ENCODE measurements at regions not wholly inside any gene's neighbourhood (a gene's known extent, or its start where the extent isn't known, plus 50 kb on each side); places are given as distances from the start of the nearest gene placed in this dataset.
A peak's percentile ranks its signal among the peaks of the same experiment; 100 is the strongest.

DNA sequence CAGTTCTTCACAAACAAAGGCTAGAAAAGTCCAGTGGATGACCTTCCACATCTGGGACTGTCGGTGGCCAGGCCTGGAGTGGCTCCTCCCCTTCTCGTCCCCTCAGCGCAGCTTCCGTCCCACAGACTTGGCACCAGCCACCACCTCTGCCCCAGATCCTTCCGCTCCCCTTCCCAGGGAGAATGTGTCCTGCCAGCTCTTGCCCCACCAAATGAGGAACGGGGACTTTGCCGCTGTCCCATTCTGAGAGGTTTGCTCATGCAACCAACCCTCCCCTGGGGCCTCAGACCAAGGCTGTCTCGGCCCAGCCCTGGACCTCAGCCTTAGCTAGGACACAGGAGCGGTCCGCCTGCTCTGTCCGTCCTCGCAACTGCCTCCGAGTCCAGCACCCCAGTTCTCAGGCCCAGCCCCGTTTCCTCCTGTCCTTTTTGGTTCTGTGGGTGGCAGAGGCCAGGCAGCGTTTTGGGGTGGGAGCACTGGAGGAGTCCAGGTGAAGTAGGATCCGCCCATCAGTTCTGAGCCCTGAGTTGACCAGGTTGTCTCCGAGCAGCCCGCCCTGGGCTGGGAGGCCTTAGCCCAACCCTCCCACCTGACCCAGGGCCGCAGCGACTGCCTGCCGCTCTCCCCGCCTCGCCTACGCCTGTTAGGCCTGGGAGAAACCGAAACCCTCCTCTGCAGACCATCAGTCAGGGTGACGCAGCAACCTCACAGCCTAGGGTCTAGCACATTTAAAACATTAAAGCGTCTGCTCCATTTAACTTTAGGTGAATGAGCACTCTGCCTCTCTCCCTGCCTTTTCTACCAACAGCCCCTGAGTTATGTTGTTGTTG lies 284.3 kb downstream of the FOXO1 start:
- Histone ChIP-seq H3K4ac (ENCODE audit: low read depth, low read length) (peak overlapping the region; percentile 50), H3K27ac (ENCODE audit: low read depth, low read length) (no peak overlapping the region), H2AK5ac (ENCODE audit: low read length) (peak overlapping the region; percentile 97), H3K4me2 (ENCODE audit: low read length) (no peak overlapping the region), H2AFZ (ENCODE audit: insufficient read depth, low read length, poor library complexity) (peak overlapping the region; percentile 30), H3K27me3 (ENCODE audit: insufficient read depth, low read length) (no peaks in the 10 kb centered on the region), H3K79me2 (ENCODE audit: control insufficient read depth, insufficient read depth, low read length, poor library complexity) (peaks cover 9% of the 10 kb centered on the region), H3K9me3 (ENCODE audit: insufficient read depth, low read depth, low read length) (peaks cover 5% of the 10 kb centered on the region), H2BK5ac (ENCODE audit: low read depth, low read length, poor library complexity) (peak overlapping the region; percentile 72), H3K14ac (ENCODE audit: low read length) (peak overlapping the region; percentile 94), H3K18ac (ENCODE audit: low read length) (peak overlapping the region; percentile 69), H3K9ac (ENCODE audit: low read length) (no peak overlapping the region), H3K36me3 (ENCODE audit: control insufficient read depth in 1 of 2, insufficient read depth in 2 of 2, low read length in 2 of 2) (no peaks in the 10 kb centered on the region), H3K4me3 (ENCODE audit: low read depth, low read length) (no peak overlapping the region), H4K8ac (ENCODE audit: low read depth, low read length) (peak overlapping the region; percentile 72), H3K79me1 (ENCODE audit: low read length) (peaks cover 28% of the 10 kb centered on the region), H4K91ac (ENCODE audit: low read depth, low read length) (peak overlapping the region; percentile 93), H4K12ac (ENCODE audit: low read depth, low read length) (peak overlapping the region; percentile 74), H3K23ac (ENCODE audit: low read length) (no peak overlapping the region), H3K4me1 (ENCODE audit: control insufficient read depth in 1 of 2, insufficient read depth in 2 of 2, low read length in 2 of 2) (peaks cover 10 to 27% of the 10 kb centered on the region in 2 experiments), H2BK12ac (ENCODE audit: low read length) (peak overlapping the region; percentile 99), H2BK120ac (ENCODE audit: insufficient read depth, low read length, poor library complexity) (peak overlapping the region; percentile 91)
- no CpG with 5 or more reads among the region's 27 CpGs for WGBS (ENCODE audit: extremely low coverage, insufficient coverage, insufficient read length)
- no peak for DNase-seq

DNA sequence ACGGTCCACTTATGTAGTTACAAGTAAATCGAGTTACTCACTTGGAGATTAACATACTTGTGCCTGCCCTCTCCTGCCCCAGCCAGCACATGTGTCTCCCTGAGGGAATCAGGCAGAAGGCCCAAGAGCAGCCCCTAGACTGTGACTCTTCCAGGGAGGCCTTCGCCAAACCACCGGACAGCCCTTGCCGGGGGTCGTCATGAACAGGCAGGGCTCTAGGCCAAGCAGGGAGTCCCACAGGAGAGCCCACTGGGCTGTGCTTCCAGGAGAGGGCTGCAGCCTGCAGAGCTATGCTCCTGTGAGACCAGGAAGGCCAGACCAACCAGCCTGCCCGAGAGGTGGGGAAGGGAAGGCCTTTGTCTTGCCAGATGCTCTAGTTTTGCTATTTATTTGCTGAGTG lies 283.3 kb downstream of the FOXO1 start:
- no peak overlapping the region for H4K12ac ChIP-seq (ENCODE audit: low read depth, low read length)
- H3K14ac ChIP-seq (ENCODE audit: low read length): peak overlapping the region; percentile 25
- H3K79me1 ChIP-seq (ENCODE audit: low read length): peaks cover 28% of the 10 kb centered on the region
- H3K4ac ChIP-seq (ENCODE audit: low read depth, low read length): no peak overlapping the region
- H3K27ac ChIP-seq (ENCODE audit: low read depth, low read length): peak overlapping the region; percentile 18
- peak overlapping the region; percentile 52 for H4K91ac ChIP-seq (ENCODE audit: low read depth, low read length)
- no peak overlapping the region for H3K4me3 ChIP-seq (ENCODE audit: low read depth, low read length)
- H3K9me3 ChIP-seq (ENCODE audit: insufficient read depth, low read depth, low read length): peaks cover 2% of the 10 kb centered on the region
- peak overlapping the region; percentile 87 for H2BK12ac ChIP-seq (ENCODE audit: low read length)
- H3K18ac ChIP-seq (ENCODE audit: low read length): peak overlapping the region; percentile 6
- H2AFZ ChIP-seq (ENCODE audit: insufficient read depth, low read length, poor library complexity): no peak overlapping the region
- H2BK5ac ChIP-seq (ENCODE audit: low read depth, low read length, poor library complexity): peak overlapping the region; percentile 14
- H3K23ac ChIP-seq (ENCODE audit: low read length): no peak overlapping the region
- peak overlapping the region; percentile 55 for H4K8ac ChIP-seq (ENCODE audit: low read depth, low read length)
- H3K36me3 ChIP-seq (ENCODE audit: control insufficient read depth in 1 of 2, insufficient read depth in 2 of 2, low read length in 2 of 2): no peaks in the 10 kb centered on the region
- DNase-seq: no peak
- no peak overlapping the region for H3K9ac ChIP-seq (ENCODE audit: low read length)
- H3K4me2 ChIP-seq (ENCODE audit: low read length): no peak overlapping the region
- no CpG with 5 or more reads among the region's 7 CpGs for WGBS (ENCODE audit: extremely low coverage, insufficient coverage, insufficient read length)
- H3K27me3 ChIP-seq (ENCODE audit: insufficient read depth, low read length): no peaks in the 10 kb centered on the region
- peaks cover 10 to 27% of the 10 kb centered on the region in 2 experiments for H3K4me1 ChIP-seq (ENCODE audit: control insufficient read depth in 1 of 2, insufficient read depth in 2 of 2, low read length in 2 of 2)
- peak overlapping the region; percentile 12 for H2BK120ac ChIP-seq (ENCODE audit: insufficient read depth, low read length, poor library complexity)
- H3K79me2 ChIP-seq (ENCODE audit: control insufficient read depth, insufficient read depth, low read length, poor library complexity): peaks cover 9% of the 10 kb centered on the region
- H2AK5ac ChIP-seq (ENCODE audit: low read length): no peak overlapping the region

DNA sequence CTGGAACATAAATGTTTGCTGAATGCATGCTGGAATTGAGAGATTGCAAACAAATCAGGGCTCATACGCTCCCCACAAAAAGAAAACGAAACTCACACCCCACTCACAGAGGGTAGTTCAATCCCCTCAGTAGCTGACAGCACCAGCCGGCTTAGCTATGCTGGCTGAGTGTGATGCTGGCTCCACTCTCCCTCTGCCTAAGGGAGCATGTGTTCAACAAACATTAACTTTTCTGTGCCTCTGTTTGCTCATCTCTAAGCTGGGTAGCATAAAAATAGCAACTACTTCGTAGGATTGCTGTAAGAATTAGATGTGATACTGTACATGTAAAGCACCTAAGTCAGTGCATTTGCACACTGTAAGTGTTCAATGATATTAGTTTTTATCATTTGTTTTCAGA lies 282.6 kb downstream of the FOXO1 start:
- H2BK5ac ChIP-seq (ENCODE audit: low read depth, low read length, poor library complexity): peak overlapping the region; percentile 43
- H4K91ac ChIP-seq (ENCODE audit: low read depth, low read length): peak overlapping the region; percentile 60
- peak overlapping the region; percentile 57 for H3K14ac ChIP-seq (ENCODE audit: low read length)
- H2AFZ ChIP-seq (ENCODE audit: insufficient read depth, low read length, poor library complexity): no peak overlapping the region
- no peaks in the 10 kb centered on the region for H3K36me3 ChIP-seq (ENCODE audit: control insufficient read depth in 1 of 2, insufficient read depth in 2 of 2, low read length in 2 of 2)
- H3K79me1 ChIP-seq (ENCODE audit: low read length): peaks cover 28% of the 10 kb centered on the region
- H3K23ac ChIP-seq (ENCODE audit: low read length): no peak overlapping the region
- no peak overlapping the region for H3K4ac ChIP-seq (ENCODE audit: low read depth, low read length)
- H3K4me2 ChIP-seq (ENCODE audit: low read length): no peak overlapping the region
- peak overlapping the region; percentile 59 for H2BK120ac ChIP-seq (ENCODE audit: insufficient read depth, low read length, poor library complexity)
- no peak overlapping the region for H3K9ac ChIP-seq (ENCODE audit: low read length)
- H3K27ac ChIP-seq (ENCODE audit: low read depth, low read length): no peak overlapping the region
- H2AK5ac ChIP-seq (ENCODE audit: low read length): no peak overlapping the region
- no peak overlapping the region for H3K4me3 ChIP-seq (ENCODE audit: low read depth, low read length)
- H3K9me3 ChIP-seq (ENCODE audit: insufficient read depth, low read depth, low read length): no peaks in the 10 kb centered on the region
- H3K27me3 ChIP-seq (ENCODE audit: insufficient read depth, low read length): no peaks in the 10 kb centered on the region
- H2BK12ac ChIP-seq (ENCODE audit: low read length): no peak overlapping the region
- no peak overlapping the region for H3K18ac ChIP-seq (ENCODE audit: low read length)
- peaks cover 9% of the 10 kb centered on the region for H3K79me2 ChIP-seq (ENCODE audit: control insufficient read depth, insufficient read depth, low read length, poor library complexity)
- peaks cover 13 to 32% of the 10 kb centered on the region in 2 experiments for H3K4me1 ChIP-seq (ENCODE audit: control insufficient read depth in 1 of 2, insufficient read depth in 2 of 2, low read length in 2 of 2)
- no peak overlapping the region for H4K12ac ChIP-seq (ENCODE audit: low read depth, low read length)
- peak overlapping the region; percentile 39 for H4K8ac ChIP-seq (ENCODE audit: low read depth, low read length)
- no CpG with 5 or more reads among the region's 4 CpGs for WGBS (ENCODE audit: extremely low coverage, insufficient coverage, insufficient read length)
- DNase-seq: no peak

DNA sequence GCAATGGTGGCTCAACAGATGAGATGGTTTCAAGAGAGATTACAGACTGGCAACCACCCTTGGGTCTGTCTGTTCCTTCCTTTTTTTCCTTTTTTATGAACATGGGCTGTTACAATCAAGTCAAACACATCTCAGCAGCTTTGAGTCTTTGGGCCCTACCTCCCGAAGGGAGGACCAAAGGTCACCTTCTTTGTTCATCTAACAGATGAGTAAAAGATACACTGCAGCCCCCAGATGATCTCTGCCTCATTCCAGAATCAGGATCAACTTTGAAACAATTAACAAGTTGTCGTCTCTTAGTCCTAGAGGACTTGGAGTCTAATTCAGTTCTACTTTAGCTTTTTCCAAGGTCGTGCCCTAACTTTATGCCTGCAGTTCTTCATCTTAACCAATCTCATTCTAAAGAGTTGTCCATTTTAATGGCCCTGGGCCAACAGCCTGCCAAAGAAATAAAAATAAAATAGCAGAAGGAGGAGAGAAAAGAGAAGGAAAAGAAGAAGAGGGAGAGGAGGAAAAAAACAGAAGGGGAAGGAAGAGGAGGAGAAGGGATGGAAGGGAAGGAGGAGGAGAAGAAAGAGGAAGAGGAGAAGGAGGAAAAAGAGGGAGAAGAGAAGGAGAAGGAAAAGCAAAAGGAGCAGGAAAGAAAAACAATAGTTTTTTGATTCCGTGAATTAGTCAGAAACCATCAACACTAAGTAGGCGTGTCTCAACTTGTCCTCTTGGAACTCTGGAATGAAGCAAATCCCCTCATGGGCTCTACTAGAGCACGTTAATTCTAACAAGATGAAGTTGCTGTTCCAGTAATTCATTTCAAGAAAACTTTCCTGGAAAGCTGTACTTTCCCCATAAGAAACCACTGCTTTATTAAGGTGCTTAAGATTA lies 281.2 kb downstream of the FOXO1 start:
- peak overlapping the region; percentile 70 for H4K91ac ChIP-seq (ENCODE audit: low read depth, low read length)
- peaks cover 9% of the 10 kb centered on the region for H3K79me2 ChIP-seq (ENCODE audit: control insufficient read depth, insufficient read depth, low read length, poor library complexity)
- H3K9ac ChIP-seq (ENCODE audit: low read length): no peak overlapping the region
- H3K4me2 ChIP-seq (ENCODE audit: low read length): no peak overlapping the region
- H2AK5ac ChIP-seq (ENCODE audit: low read length): no peak overlapping the region
- H2AFZ ChIP-seq (ENCODE audit: insufficient read depth, low read length, poor library complexity): no peak overlapping the region
- H3K23ac ChIP-seq (ENCODE audit: low read length): no peak overlapping the region
- no peak overlapping the region for H3K4ac ChIP-seq (ENCODE audit: low read depth, low read length)
- H4K12ac ChIP-seq (ENCODE audit: low read depth, low read length): no peak overlapping the region
- no peak overlapping the region for H2BK5ac ChIP-seq (ENCODE audit: low read depth, low read length, poor library complexity)
- H3K14ac ChIP-seq (ENCODE audit: low read length): no peak overlapping the region
- H3K27ac ChIP-seq (ENCODE audit: low read depth, low read length): no peak overlapping the region
- H3K9me3 ChIP-seq (ENCODE audit: insufficient read depth, low read depth, low read length): no peaks in the 10 kb centered on the region
- no peaks in the 10 kb centered on the region for H3K36me3 ChIP-seq (ENCODE audit: control insufficient read depth in 1 of 2, insufficient read depth in 2 of 2, low read length in 2 of 2)
- no peak overlapping the region for H2BK120ac ChIP-seq (ENCODE audit: insufficient read depth, low read length, poor library complexity)
- no peak overlapping the region for H3K4me3 ChIP-seq (ENCODE audit: low read depth, low read length)
- no peak for DNase-seq
- H3K18ac ChIP-seq (ENCODE audit: low read length): no peak overlapping the region
- H3K27me3 ChIP-seq (ENCODE audit: insufficient read depth, low read length): no peaks in the 10 kb centered on the region
- peaks cover 22% of the 10 kb centered on the region for H3K79me1 ChIP-seq (ENCODE audit: low read length)
- H4K8ac ChIP-seq (ENCODE audit: low read depth, low read length): no peak overlapping the region
- no CpG with 5 or more reads among the region's 6 CpGs for WGBS (ENCODE audit: extremely low coverage, insufficient coverage, insufficient read length)
- peaks cover 9 to 26% of the 10 kb centered on the region in 2 experiments for H3K4me1 ChIP-seq (ENCODE audit: control insufficient read depth in 1 of 2, insufficient read depth in 2 of 2, low read length in 2 of 2)
- peak overlapping the region; percentile 21 for H2BK12ac ChIP-seq (ENCODE audit: low read length)

Data from trophoblast cell (in vitro differentiated cells and primary cell).